Mesothelial cell of epicardium (in vitro differentiated cells): ENCODE measurements at regions not wholly inside any gene's neighbourhood (a gene's known extent, or its start where the extent isn't known, plus 50 kb on each side); places are given as distances from the start of the nearest gene placed in this dataset.

ENCODE experiments used
- DNase-seq, 2 experiments: peaks; one replicate each; pipeline ENCODE4 v3.0.0; 2021; ENCODE audit warnings: low spot score in 2 of 2; ENCODE audit not compliant: unreplicated experiment in 2 of 2
- H3K27ac Mint-ChIP-seq: 2 replicates; pipeline ENCODE4 v1.8.0; 2021; ENCODE audit warnings: mixed read lengths
- H3K27me3 Mint-ChIP-seq: 2 replicates; pipeline ENCODE4 v1.8.0; 2021; ENCODE audit warnings: low read depth, mixed read lengths
- H3K36me3 Mint-ChIP-seq: 2 replicates; pipeline ENCODE4 v1.8.0; 2021; ENCODE audit warnings: mixed read lengths
- H3K4me1 Mint-ChIP-seq: 2 replicates; pipeline ENCODE4 v1.8.0; 2021; ENCODE audit warnings: mixed read lengths
- H3K4me3 Mint-ChIP-seq: 2 replicates; pipeline ENCODE4 v1.8.0; 2021; ENCODE audit warnings: mild to moderate bottlenecking, moderate library complexity, mixed read lengths
- H3K9me3 Mint-ChIP-seq: 2 replicates; pipeline ENCODE4 v1.8.0; 2021; ENCODE audit warnings: mixed read lengths
- TF ChIP-seq, protein P1 (sequence below): fragments of 200-600 bp; sonication (generic); IDR thresholded peaks from one replicate; pipeline ENCODE4 v1.5.0; 2021; ENCODE audit warnings: antibody characterized with exemption; ENCODE audit not compliant: unreplicated experiment

DNA sequence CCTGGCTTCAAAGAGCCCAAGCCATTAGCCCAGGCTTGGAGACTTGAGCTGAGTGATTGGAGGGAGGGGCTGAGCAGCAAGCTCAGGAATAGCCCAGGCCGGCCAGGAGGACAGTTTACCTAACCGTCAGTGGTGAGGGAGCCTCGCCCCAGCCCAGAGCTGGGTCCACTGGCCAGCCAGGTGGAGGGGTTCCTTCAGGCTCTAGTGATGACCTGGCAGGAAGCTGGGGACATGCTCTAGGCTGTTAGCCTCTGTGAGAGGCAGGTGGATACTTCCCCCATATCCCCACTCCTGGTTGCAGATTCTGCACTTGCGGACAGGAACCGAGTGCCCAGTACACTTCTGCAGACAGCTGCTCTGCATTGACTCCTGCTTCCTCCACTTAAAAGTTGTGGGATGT lies 61.2 kb upstream of the ANTXRL start:
- Mint-ChIP-seq H3K27ac (no peak overlapping the region), H3K9me3 (peaks cover 9% of the 10 kb centered on the region), H3K4me1 (no peaks in the 10 kb centered on the region), H3K4me3 (no peak overlapping the region), H3K36me3 (no peaks in the 10 kb centered on the region), H3K27me3 (peaks cover 10% of the 10 kb centered on the region)
- TF ChIP-seq, protein P1, sequence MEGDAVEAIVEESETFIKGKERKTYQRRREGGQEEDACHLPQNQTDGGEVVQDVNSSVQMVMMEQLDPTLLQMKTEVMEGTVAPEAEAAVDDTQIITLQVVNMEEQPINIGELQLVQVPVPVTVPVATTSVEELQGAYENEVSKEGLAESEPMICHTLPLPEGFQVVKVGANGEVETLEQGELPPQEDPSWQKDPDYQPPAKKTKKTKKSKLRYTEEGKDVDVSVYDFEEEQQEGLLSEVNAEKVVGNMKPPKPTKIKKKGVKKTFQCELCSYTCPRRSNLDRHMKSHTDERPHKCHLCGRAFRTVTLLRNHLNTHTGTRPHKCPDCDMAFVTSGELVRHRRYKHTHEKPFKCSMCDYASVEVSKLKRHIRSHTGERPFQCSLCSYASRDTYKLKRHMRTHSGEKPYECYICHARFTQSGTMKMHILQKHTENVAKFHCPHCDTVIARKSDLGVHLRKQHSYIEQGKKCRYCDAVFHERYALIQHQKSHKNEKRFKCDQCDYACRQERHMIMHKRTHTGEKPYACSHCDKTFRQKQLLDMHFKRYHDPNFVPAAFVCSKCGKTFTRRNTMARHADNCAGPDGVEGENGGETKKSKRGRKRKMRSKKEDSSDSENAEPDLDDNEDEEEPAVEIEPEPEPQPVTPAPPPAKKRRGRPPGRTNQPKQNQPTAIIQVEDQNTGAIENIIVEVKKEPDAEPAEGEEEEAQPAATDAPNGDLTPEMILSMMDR: no peak
- no peak for DNase-seq

DNA sequence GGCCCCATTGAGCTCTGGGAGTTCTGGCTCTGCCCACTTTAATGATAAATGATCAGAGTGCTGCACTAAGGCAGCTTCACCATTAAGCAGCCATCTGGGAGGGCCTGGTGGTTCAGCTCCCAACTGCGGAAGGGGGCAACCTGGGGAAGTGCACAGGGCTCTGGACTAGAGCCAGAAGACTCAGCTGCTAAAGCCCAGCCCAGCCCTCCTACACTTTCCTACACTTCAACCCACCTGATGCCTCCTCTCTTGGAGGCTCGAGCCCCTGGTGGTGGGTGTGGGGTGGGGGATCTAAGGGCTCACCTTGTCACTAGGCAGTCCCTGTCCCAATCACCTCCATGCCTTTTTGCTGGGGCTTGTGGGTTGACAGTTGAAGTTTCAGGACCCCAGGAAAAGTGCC lies 60.6 kb upstream of the ANTXRL start:
- Mint-ChIP-seq H3K4me3 (no peak overlapping the region), H3K4me1 (no peaks in the 10 kb centered on the region), H3K9me3 (peaks cover 9% of the 10 kb centered on the region), H3K36me3 (no peaks in the 10 kb centered on the region), H3K27me3 (peaks cover 10% of the 10 kb centered on the region), H3K27ac (no peak overlapping the region)
- TF ChIP-seq, protein P1: no peak
- DNase-seq: peak in 1 of 2 experiments; percentile 29

DNA sequence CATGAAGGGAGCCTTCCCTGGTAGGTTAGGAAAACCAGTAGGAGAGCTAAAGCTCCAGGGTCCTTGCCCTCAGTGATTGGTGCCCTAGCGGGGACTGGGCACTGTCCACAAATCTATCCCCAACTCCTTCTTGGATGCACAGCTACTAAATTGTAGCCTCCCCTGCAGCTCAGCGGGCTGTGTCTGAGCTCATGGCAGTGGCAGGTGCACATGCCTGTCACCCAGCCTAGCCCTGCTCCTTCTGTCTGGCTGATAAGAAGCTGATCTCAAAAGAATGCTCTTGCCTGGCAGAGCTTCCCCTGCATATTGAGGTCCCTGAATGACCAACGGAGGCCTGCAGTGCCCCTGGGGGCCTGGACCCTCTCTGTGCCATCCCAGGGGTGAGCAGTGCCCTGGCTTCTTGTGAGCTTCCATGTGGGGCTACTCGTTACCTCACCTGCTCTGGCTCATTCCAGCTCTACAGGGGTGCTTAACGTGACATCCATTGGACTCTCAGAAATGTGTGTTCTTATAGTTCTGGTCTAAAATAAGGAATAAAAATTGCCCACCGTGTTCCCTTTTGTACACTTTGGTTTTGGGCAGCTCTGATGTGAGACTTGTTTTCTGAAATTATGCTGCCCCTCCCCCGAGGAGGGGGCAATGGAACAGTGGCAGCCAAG lies 59.8 kb upstream of the ANTXRL start:
- peak in 1 of 2 experiments; percentile 26 for DNase-seq
- H3K9me3 Mint-ChIP-seq: peaks cover 9% of the 10 kb centered on the region
- TF ChIP-seq, protein P1: no peak
- H3K36me3 Mint-ChIP-seq: no peaks in the 10 kb centered on the region
- no peak overlapping the region for H3K4me3 Mint-ChIP-seq
- no peak overlapping the region for H3K27ac Mint-ChIP-seq
- H3K27me3 Mint-ChIP-seq: peaks cover 10% of the 10 kb centered on the region
- H3K4me1 Mint-ChIP-seq: no peaks in the 10 kb centered on the region

DNA sequence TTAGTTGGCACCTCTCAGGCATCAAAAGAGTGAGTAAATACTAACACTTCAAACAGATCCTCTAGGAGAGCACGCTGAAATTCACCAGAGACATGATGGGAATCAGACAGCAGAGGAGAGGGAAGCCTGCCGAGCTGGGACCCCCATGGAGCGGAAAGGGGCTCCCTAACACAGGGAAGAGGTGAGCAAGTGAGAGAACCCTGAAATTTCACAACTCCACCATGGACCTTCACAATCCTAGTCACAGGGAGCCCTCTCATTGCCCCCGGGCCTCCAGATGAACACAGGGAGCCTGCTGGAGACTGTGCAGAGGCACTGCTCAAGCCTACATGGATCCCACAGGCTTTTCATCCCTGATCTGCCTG lies 59.2 kb upstream of the ANTXRL start:
- no peak overlapping the region for H3K4me3 Mint-ChIP-seq
- H3K27me3 Mint-ChIP-seq: peaks cover 10% of the 10 kb centered on the region
- TF ChIP-seq, protein P1: no peak
- no peaks in the 10 kb centered on the region for H3K36me3 Mint-ChIP-seq
- peaks cover 9% of the 10 kb centered on the region for H3K9me3 Mint-ChIP-seq
- H3K27ac Mint-ChIP-seq: no peak overlapping the region
- no peaks in the 10 kb centered on the region for H3K4me1 Mint-ChIP-seq
- no peak for DNase-seq

DNA sequence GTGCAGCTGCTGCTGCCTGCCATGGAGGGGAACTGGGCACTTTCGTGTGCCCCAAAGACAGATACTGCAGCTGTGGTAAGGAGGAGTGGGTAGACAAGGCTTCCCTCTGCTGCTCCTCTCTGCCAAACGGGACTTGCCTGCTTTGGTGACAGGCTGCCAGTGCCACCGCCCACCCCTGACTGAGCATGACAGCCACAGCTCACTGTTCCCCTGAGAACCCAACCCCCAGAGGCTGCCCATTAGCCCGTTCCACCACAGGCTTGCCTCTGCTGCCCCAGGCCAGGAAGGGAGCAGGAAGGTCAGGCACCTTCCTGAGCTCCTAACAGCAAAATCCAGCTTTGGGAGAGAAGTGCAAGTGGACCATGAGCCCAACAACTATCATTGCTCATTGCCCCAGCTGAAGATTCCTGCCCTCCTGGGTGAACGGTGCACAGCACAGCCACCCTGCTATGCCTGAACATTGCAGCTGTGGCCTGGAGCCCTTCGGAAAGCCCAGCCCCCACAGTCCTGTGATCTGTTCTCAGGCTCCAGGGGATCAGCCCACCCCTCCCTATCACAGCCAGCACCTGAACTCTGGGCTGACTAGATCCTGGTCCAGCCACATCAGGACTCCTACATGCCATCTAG lies 58.7 kb upstream of the ANTXRL start:
- no peaks in the 10 kb centered on the region for H3K4me1 Mint-ChIP-seq
- no peak overlapping the region for H3K4me3 Mint-ChIP-seq
- peaks cover 9% of the 10 kb centered on the region for H3K9me3 Mint-ChIP-seq
- H3K27me3 Mint-ChIP-seq: peaks cover 10% of the 10 kb centered on the region
- DNase-seq: peak in 1 of 2 experiments; percentile 33
- no peaks in the 10 kb centered on the region for H3K36me3 Mint-ChIP-seq
- no peak overlapping the region for H3K27ac Mint-ChIP-seq
- TF ChIP-seq, protein P1: no peak
